H1 (cell line): ENCODE measurements at regions not wholly inside any gene's neighbourhood (a gene's known extent, or its start where the extent isn't known, plus 50 kb on each side); places are given as distances from the start of the nearest gene placed in this dataset.
A peak's percentile ranks its signal among the peaks of the same experiment; 100 is the strongest.
"Not testable (repeated sequence)": the region's sequence is repeated elsewhere in the genome, so short reads cannot be mapped to it uniquely, and the experiment has no call there.

Experiments
- CTCF ChIA-PET: fragments of 300-600 bp; sonication (Branson Sonifier 250); formaldehyde crosslinking; loops from one replicate; lab custom pipeline; 2021; ENCODE audit not compliant: partially characterized antibody; lab: Charles Lee
- POLR2A ChIA-PET: fragments of 300-600 bp; sonication (Branson Sonifier 250); formaldehyde crosslinking; loops from one replicate; lab custom pipeline; 2021; ENCODE audit warnings: inconsistent platforms; ENCODE audit not compliant: partially characterized antibody; lab: Charles Lee
- DNase-seq, 2 experiments: peaks; one replicate each; pipeline versions ENCODE4 v3.0.0 to v3.0.0-alpha.2; 2010 to 2022; ENCODE audit warnings: low spot score in 2 of 2, low read depth in 1 of 2, mixed read lengths in 1 of 2
- FAIRE-seq: peaks from 2 replicates; lab custom pipeline; 2011; peaks lifted over from hg19 to GRCh38; lab: Jason Lieb, UNC
- H2AFZ ChIP-seq: 2 replicates; pipeline ENCODE4 v1.8.1; 2012; ENCODE audit warnings: low read length, inconsistent platforms
- H2AK5ac ChIP-seq: 2 replicates; pipeline ENCODE4 v1.6.1; 2013; ENCODE audit warnings: low read depth, low read length
- H2BK120ac ChIP-seq: replicated peaks from 2 replicates; pipeline ENCODE3; 2013; ENCODE audit warnings: low read depth, low read length, inconsistent platforms
- H2BK12ac ChIP-seq: 2 replicates; pipeline ENCODE4 v1.6.1; 2013; ENCODE audit warnings: low read depth, low read length
- H2BK15ac ChIP-seq: 2 replicates; pipeline ENCODE4 v1.6.1; 2013; ENCODE audit warnings: low read length
- H2BK20ac ChIP-seq: 2 replicates; pipeline ENCODE4 v1.6.1; 2013; ENCODE audit warnings: low read length
- H2BK5ac ChIP-seq: 2 replicates; pipeline ENCODE4 v1.6.1; 2013; ENCODE audit warnings: low read depth, low read length
- H3K14ac ChIP-seq: 2 replicates; pipeline ENCODE4 v1.6.1; 2013; ENCODE audit warnings: inconsistent platforms; ENCODE audit not compliant: insufficient read length
- H3K18ac ChIP-seq: 2 replicates; pipeline ENCODE4 v1.6.1; 2013; ENCODE audit warnings: low read length; ENCODE audit errors: extremely low read depth
- H3K23ac ChIP-seq: 2 replicates; pipeline ENCODE4 v1.6.1; 2013; ENCODE audit warnings: inconsistent platforms; ENCODE audit not compliant: insufficient read length
- H3K23me2 ChIP-seq: 2 replicates; pipeline ENCODE4 v1.6.1; 2013; ENCODE audit warnings: low read depth, low read length
- H3K27ac ChIP-seq: 2 replicates; pipeline ENCODE4 v1.6.1; 2011; ENCODE audit warnings: low read depth, low read length, inconsistent platforms
- H3K27me3 ChIP-seq, 4 experiments: replicated peaks in 1 of 4; 1 replicate in 1 of 4; 2 replicates in 3 of 4; pipeline versions ENCODE4 v1.6.1 to v1.8.1; 2011 to 2013; ENCODE audit warnings: low read length in 3 of 4, mild to moderate bottlenecking in 3 of 4, inconsistent platforms in 2 of 4, mixed read lengths in 2 of 4, moderate library complexity in 1 of 4; ENCODE audit not compliant: control insufficient read depth in 3 of 4, insufficient read depth in 3 of 4; ENCODE audit errors: extremely low read depth in 1 of 4
- H3K36me3 ChIP-seq, 4 experiments: 2 replicates each; pipeline versions ENCODE4 v1.6.1 to v1.8.1; 2011 to 2013; ENCODE audit warnings: mild to moderate bottlenecking in 4 of 4, low read length in 3 of 4, moderate library complexity in 2 of 4, control low read depth in 1 of 4, inconsistent platforms in 1 of 4; ENCODE audit not compliant: insufficient read depth in 4 of 4, control insufficient read depth in 2 of 4
- H3K4ac ChIP-seq: replicated peaks from 2 replicates; pipeline ENCODE3; 2013; ENCODE audit warnings: low read length, low read depth, mixed read lengths, inconsistent platforms; ENCODE audit not compliant: insufficient read length
- H3K4me1 ChIP-seq, 4 experiments: replicated peaks in 1 of 4; 1 replicate in 1 of 4; 2 replicates in 3 of 4; pipeline versions ENCODE4 v1.6.1 to v1.8.1; 2011 to 2013; ENCODE audit warnings: low read length in 3 of 4, inconsistent platforms in 2 of 4, mixed read lengths in 1 of 4; ENCODE audit not compliant: insufficient read depth in 4 of 4, control insufficient read depth in 3 of 4
- H3K4me2 ChIP-seq, 2 experiments: 2 replicates each; pipeline versions ENCODE4 v1.6.1 to v1.8.1; 2011 to 2013; ENCODE audit warnings: low read depth in 2 of 2, low read length in 2 of 2, control low read depth in 1 of 2, inconsistent platforms in 1 of 2, mild to moderate bottlenecking in 1 of 2; ENCODE audit not compliant: insufficient read depth in 1 of 2
- H3K4me3 ChIP-seq, 4 experiments: fragments of 200-600, 300-600 bp in 1 of 4; sonication (generic), shearing (Covaris generic), sonication (Bioruptor Twin) in 1 of 4; 2 replicates each; pipeline versions ENCODE4 v1.5.1 to v1.8.1; 2011 to 2016; ENCODE audit warnings: low read length in 4 of 4, low read depth in 3 of 4, control low read depth in 2 of 4, inconsistent platforms in 2 of 4, mild to moderate bottlenecking in 2 of 4, mixed read lengths in 1 of 4, moderate library complexity in 1 of 4; ENCODE audit not compliant: insufficient read depth in 2 of 4; ENCODE audit errors: extremely low read depth in 1 of 4
- H3K56ac ChIP-seq: replicated peaks from 2 replicates; pipeline ENCODE3; 2013; ENCODE audit warnings: low read depth, mild to moderate bottlenecking, mixed read lengths, low read length, inconsistent platforms; ENCODE audit not compliant: insufficient read length
- H3K79me1 ChIP-seq: 2 replicates; pipeline ENCODE4 v1.6.1; 2013; ENCODE audit warnings: low read depth, low read length, control low read depth
- H3K79me2 ChIP-seq, 2 experiments: 2 replicates each; pipeline versions ENCODE4 v1.6.1 to v1.8.1; 2012 to 2013; ENCODE audit warnings: low read length in 2 of 2, mild to moderate bottlenecking in 2 of 2, inconsistent platforms in 1 of 2; ENCODE audit not compliant: insufficient read depth in 2 of 2, control insufficient read depth in 1 of 2
- H3K9ac ChIP-seq, 4 experiments: replicated peaks in 1 of 4; 1 replicate in 1 of 4; 2 replicates in 3 of 4; pipeline versions ENCODE4 v1.6.1 to v1.8.1; 2011 to 2013; ENCODE audit warnings: low read depth in 3 of 4, low read length in 3 of 4, control low read depth in 2 of 4, mild to moderate bottlenecking in 2 of 4, moderate library complexity in 2 of 4, inconsistent platforms in 1 of 4; ENCODE audit errors: extremely low read depth in 1 of 4
- H3K9me3 ChIP-seq, 2 experiments: 2 replicates each; pipeline versions ENCODE4 v1.6.1 to v1.8.1; 2012 to 2013; ENCODE audit warnings: mild to moderate bottlenecking in 2 of 2, moderate library complexity in 2 of 2, control low read depth in 1 of 2, inconsistent platforms in 1 of 2, low read depth in 1 of 2, low read length in 1 of 2, mixed read lengths in 1 of 2; ENCODE audit not compliant: insufficient read depth in 2 of 2
- H4K20me1 ChIP-seq, 2 experiments: replicated peaks in 1 of 2; 2 replicates each; pipeline versions ENCODE3 to v1.8.1; 2011 to 2013; ENCODE audit warnings: inconsistent platforms in 2 of 2, low read length in 2 of 2, mild to moderate bottlenecking in 1 of 2; ENCODE audit not compliant: insufficient read depth in 2 of 2, control insufficient read depth in 1 of 2
- H4K5ac ChIP-seq: 2 replicates; pipeline ENCODE4 v1.6.1; 2013; ENCODE audit warnings: low read length, low read depth, mixed read lengths, inconsistent platforms; ENCODE audit not compliant: insufficient read length
- H4K8ac ChIP-seq: 2 replicates; pipeline ENCODE4 v1.8.0; 2013; ENCODE audit warnings: mild to moderate bottlenecking, moderate library complexity, low read length, inconsistent platforms; ENCODE audit not compliant: insufficient read depth; ENCODE audit errors: extremely low read depth
- H4K91ac ChIP-seq: replicated peaks from 2 replicates; pipeline ENCODE3; 2013; ENCODE audit warnings: low read length, mixed read lengths, inconsistent platforms; ENCODE audit not compliant: insufficient read length
- MAFK ChIP-seq: IDR thresholded peaks from 2 replicates; pipeline ENCODE4 v1.6.1; 2012; ENCODE audit warnings: low read depth, mild to moderate bottlenecking, improper control_type of control experiment, low read length
- WGBS, 2 experiments: shearing (Covaris generic) in 1 of 2; methylation state at CpG; one replicate each; pipeline versions ENCODE4 v1.1.6 to v1.1.7; 2013 to 2015; ENCODE audit warnings: low lambda C conversion rate in 2 of 2, mixed read lengths in 2 of 2, inconsistent platforms in 1 of 2, low coverage in 1 of 2, missing lambda C conversion rate in 1 of 2; ENCODE audit not compliant: insufficient replicate concordance in 2 of 2, insufficient coverage in 1 of 2, insufficient read length in 1 of 2; ENCODE audit errors: extremely low coverage in 1 of 2, missing lambda C conversion rate in 1 of 2; 5-methylcytosine and 5-hydroxymethylcytosine counted together

- not testable (repeated sequence) for H4K5ac ChIP-seq, H4K20me1 ChIP-seq, H3K4me2 ChIP-seq, H3K27ac ChIP-seq, FAIRE-seq, H4K91ac ChIP-seq, H3K23ac ChIP-seq
- TF ChIP-seq MAFK = peak; percentile 83
- TF ChIP-seq, all 59 proteins: peak for 1; not testable (repeated sequence) for 58
- H3K79me2 ChIP-seq, H2BK20ac ChIP-seq, H4K8ac ChIP-seq, H3K79me1 ChIP-seq, H2BK120ac ChIP-seq, H3K4ac ChIP-seq, H2BK12ac ChIP-seq, H3K9ac ChIP-seq, H3K4me1 ChIP-seq, H3K27me3 ChIP-seq, H2AFZ ChIP-seq, POLR2A ChIA-PET, DNase-seq, H3K14ac ChIP-seq, H3K9me3 ChIP-seq, H2BK15ac ChIP-seq, H3K56ac ChIP-seq, H3K23me2 ChIP-seq, H2AK5ac ChIP-seq, H3K36me3 ChIP-seq, H3K18ac ChIP-seq, H2BK5ac ChIP-seq, H3K4me3 ChIP-seq: not testable (repeated sequence)
- CTCF ChIA-PET = interaction anchor here (0.6 to 2.8 kb wide), 5 partner anchors 10 to 67 kb away, joined by 3 to 11 read pairs (median 4); no protein-coding TSS in a partner anchor
- 94% methylated on average over 16 of the region's 16 CpGs; no CpG with 5 or more reads in 1 of the 2 experiments for WGBS, 2 experiments
Measured at GRCh38 chr10:64044957-64045632, 523.9 kb downstream of the REEP3 start.
